Non-pigmented ciliary epithelial cell (primary cell): ENCODE measurements at regions not wholly inside any gene's neighbourhood (a gene's known extent, or its start where the extent isn't known, plus 50 kb on each side); places are given as distances from the start of the nearest gene placed in this dataset.
A peak's percentile ranks its signal among the peaks of the same experiment; 100 is the strongest.

ENCODE experiments used
- DNase-seq: peaks from one replicate; pipeline ENCODE4 v3.0.0-alpha.2; 2010; ENCODE audit warnings: low read depth

DNA sequence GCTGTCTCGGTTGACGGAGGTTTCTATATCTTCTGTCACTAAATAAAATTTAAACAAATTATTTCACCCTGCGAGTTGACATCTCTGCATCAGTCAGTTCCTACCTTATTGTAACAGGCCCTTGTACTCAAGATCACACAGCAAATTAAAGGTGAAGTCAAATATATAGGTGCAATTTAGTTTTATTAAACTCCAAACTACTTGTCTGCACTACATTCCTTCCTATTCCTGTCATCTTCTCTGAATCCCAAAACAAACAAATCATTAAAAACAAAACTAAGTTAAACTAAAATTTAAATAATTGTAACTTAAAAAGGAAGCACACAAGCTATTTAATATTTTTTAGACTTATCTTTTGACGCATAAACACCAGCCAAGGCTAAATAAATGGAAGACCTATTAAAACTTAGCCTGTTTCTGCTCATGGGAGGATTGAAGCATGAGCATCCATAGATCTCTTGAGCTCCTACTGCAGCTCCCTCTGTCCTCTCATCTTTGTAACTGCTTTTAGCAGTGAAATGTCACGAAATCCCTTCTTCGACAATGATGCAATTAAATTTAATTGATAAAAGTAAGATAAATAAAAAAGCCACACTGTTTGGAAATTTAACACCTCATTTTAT is 1152.3 kb upstream of the GJE1 start:
- DNase-seq, result no peak

DNA sequence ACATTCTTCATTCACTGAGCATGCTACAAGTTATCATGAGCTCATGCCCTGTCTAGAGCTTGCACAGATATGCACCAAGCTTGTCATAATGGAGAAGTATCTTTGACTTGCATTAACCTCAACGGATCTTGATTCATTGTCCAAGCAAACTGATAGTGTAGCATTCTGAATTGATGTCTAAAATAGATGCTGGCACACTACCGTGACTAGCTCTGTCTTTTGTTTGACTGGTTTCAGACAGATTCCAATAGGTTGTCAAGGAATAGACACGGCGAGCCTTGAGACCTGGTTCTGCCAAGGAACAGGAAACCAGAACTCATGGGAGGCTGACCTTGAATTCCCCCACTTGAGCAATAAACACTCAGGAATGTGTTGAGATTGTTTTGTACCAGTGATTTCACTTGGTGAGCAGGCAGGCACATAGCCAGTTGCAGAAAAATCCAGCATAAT is 1153.1 kb upstream of the GJE1 start:
- peak; percentile 88 for DNase-seq

DNA sequence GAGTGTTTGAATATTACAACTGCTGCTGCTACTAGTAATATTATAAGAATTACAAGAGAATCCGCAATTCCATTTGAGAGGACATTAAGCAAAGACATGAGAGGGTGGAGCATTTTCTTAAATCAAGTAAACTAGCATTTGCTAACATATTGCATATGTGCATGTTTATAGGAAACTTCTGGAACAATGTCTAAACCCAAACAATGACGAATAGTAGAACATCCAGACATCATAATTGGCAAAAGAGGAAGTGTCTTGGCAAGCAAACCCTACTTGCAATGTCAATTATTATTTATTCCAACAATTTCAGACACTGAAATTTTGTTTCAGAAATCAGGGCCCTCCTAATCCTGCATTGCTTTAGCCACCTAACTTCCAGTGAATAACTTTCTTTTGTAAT is 1155.3 kb upstream of the GJE1 start:
- no peak for DNase-seq

DNA sequence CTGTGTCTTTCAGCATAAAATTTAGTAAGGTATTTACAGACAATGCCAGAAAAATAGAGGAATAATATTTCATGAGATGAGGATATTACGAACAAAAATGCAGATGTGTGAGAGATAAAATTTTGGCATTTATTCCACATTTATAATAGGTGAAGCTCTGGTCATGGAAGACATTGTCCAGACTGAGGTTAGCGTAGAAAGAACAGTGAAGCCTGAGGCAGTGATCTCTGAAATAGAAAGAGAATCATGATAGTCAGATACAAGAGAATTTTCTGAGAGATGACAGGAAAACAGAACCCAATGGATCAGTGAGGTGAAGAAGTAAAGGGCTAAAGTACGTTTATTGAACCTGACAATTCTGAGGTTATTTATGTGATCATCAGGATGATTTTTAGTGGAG is 1155.9 kb upstream of the GJE1 start:
- no peak for DNase-seq

DNA sequence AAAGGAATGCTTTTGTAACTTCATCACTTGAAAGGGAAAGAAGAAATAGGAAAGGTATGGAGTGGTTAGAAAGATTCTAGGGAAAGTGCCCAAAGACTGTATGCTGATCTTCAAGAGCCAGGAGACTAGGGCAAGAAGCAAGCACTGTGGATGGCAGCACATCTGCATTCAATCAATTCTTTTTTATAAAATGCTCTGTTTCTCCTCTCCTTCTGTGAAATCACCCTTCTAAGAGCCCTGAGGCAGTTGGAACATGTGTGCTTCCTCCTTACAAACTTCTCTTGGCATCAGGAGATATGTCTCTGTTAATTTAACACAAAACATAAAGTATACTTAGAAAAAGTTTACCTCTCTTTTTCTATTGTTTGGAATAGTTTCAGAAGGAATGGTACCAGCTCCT is 1162.2 kb upstream of the GJE1 start:
- no peak for DNase-seq

DNA sequence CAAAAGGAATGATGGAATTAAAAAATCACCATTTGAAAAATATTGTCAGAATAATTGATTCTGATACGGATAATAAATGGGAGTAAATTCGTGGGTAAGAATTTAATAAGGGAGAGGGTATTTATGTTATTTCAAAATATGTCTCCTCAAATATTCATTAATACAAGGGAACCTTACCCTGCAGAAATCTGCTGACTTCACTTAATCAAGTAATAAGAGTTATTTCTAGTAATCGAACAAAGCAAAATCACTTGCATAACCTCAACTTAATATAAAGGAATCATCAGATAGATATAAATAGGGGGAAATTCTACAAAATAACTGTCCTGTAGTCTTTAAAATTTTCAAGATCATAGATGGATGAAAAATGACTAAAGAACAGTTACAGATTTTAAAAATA is 1164.7 kb upstream of the GJE1 start:
- DNase-seq, result no peak

DNA sequence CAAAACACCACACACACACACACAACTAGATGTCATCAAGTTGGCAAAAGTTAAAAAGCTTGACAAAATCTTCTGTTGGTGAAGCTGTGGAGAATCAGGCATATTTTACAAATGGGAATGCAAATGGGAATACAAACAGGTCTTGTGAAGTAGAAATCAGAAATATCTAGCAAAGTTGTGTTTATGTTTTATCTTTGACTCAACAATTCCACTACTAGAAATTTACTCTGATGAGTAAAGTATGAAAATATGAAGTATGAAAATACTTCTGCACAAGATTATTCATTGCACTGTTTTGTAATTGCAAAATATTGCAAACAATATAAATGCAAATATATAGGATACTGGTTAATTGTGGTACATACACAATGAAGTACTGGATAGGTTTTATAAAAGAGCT is 1166.0 kb upstream of the GJE1 start:
- DNase-seq, result no peak

DNA sequence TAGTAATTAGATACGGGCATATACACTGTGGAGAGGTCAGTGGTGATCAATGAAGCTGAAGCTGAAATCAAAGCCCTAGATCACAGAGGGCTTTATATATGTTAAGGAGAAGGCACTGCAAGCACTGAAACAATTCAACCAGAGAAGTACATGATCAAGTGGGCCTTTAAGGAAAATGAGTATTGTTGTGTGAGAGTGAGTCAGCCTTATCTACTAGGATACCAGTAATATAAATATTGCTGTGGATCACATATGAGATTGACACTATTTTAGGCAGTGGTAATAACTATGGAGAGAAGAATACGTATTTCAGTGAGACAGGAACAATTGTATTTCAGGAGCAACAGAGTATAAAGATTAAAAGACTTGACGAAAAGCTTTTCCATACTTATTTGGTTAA is 1172.2 kb upstream of the GJE1 start:
- no peak for DNase-seq

DNA sequence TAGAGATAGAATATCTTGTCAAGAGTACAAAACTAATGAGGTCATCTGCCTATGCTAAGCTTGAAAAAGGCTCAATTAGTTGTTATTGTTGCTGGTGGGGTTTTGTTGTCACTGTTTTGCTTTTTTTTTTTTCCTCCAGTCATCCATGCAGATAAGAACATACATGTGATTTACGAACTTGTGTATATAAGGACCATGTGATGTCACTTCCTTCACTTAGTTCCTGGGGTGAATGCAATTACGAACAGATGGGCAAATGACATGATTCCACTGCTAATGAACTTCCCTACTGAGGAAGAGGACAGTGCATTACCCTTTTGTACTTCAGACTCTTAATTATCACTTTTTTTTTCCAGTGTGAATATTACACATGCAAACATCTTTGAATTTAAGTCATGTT is 1175.3 kb upstream of the GJE1 start:
- no peak for DNase-seq

DNA sequence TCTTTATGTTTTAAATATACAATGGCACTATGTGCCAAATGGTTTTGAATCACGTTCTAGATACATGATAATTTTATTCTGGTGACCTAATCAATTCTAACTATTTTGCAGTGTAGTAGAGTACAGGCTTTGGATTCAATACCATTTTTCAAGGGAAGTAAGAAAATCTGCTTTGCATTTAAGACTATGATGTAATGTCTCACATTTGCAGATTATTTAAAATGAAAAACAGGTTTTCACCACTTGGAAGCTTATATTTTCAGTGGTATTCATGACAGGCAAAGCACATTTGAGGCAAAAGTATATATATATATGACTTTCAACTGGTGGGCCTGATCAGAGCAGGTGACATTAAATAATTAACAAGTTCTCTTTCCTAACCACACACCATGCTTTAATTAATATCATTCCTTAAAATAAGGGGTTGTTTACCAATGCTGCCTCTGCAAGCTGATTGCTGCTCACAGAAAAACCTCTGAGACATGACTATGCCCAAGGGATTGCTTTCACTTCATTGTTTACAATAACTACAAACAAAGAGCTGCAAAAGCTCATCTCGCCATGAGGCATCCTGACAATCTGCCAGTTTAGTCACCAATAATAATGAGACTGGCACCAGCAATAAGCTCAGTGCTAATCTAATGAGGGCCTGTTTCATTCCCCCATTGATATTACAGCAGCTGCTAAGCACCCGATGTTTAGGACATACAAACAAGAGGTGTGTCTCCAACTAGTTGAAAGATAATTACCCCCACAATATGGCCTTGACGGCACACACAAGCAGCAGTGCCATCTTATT is 1176.0 kb upstream of the GJE1 start:
- no peak for DNase-seq

DNA sequence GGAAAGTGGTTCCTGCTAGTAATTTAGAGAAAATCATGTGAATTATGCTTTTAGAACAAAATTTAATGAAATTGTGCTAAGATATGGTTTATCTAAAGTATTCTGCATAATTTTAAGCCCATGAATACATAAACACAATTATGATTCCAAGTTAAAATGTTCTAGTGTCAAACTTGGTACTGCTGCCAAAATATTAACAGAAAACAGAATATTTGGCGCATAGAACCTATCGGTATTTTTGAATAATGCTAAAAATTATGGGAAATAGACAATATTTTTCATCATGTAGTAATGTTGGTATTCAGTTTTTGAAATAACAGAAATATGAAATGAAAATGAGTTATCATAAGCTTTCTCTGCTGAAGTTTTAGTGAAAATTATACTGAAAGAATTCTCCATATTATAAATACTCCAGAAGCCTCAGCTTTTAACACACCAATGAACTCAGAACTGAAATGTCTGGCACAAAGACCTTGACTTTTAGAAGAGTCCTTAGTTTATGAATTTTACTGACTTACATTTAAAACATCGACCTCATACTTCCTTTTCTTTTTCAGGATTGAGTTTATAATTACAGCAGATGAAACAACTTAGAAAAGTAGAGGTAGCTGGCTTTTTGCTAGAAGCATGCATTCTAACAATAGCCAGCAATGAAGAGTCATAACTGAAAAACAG is 1192.3 kb upstream of the GJE1 start:
- no peak for DNase-seq

DNA sequence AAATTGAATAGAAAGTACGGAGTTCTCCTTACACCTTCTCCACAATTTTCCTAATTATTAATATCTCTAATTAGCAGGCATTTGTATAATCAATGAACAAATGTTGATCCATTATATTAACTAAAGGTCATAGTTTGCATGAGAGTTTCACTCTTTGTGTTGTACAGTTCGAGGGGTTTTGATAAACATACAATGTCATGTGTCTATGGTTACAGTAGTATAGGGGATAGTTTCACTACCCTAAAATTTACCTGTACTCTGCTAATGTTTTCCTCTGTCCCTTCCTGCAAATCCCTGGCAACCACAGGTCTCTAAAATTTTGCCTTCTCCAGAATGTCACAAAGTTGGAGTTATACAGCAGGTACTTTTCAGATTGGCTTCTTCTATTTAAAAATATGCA is 1199.8 kb upstream of the GJE1 start:
- DNase-seq, result no peak

DNA sequence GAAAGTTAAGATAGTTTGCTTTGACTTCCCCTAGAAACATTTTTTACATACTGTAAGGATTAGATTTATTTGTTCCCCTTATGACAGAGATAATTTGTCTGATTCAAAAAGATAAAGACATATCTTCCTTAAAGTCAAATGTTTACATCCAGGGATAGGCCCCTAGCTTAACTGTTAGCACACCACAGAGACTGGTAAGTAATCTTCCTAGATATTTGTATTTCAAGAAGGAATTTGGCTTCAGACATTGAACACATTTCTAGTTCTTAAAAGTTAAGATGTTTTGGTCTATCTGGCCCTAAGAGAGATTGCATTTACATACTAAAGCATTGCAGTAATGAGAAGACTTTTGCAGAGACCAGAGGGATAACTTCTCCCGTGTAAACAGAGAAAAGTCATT is 1201.1 kb upstream of the GJE1 start:
- no peak for DNase-seq

DNA sequence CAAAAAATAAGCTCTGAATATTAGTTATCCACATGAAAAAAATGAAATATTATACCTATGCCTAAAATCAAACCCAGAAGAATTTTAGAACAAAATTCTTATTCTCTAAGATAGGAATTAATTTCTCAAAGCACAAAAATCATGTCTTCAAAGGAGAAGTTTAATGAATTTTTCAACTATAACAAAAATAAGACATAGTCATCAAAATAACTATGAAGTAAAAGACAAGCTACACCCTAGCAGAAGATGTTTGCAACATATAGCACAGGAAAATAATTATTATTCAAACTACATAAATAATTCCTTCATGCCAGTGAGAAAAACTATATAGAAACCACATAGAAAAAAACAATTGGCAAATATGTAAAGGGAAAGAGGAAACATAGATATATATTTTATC is 1203.6 kb upstream of the GJE1 start:
- no peak for DNase-seq

DNA sequence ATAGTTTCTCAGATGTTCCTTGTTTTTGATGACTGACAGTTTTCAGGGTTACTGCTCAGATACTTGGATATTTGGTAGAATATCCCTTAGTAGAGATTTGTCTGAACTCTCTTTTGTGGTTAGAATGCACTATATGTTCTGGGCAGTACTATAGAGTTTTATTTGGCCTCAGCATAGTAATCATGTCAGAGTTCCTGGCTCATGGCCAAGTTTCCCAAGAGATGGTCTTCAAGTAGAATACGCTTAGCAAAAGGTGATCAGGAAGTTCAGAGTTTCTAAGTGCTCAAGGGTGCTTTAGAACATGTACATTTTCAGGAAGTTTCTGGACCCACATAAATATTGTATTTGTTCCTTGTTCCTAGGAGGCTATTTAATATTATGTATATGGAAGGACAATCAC is 1209.7 kb upstream of the GJE1 start:
- no peak for DNase-seq

DNA sequence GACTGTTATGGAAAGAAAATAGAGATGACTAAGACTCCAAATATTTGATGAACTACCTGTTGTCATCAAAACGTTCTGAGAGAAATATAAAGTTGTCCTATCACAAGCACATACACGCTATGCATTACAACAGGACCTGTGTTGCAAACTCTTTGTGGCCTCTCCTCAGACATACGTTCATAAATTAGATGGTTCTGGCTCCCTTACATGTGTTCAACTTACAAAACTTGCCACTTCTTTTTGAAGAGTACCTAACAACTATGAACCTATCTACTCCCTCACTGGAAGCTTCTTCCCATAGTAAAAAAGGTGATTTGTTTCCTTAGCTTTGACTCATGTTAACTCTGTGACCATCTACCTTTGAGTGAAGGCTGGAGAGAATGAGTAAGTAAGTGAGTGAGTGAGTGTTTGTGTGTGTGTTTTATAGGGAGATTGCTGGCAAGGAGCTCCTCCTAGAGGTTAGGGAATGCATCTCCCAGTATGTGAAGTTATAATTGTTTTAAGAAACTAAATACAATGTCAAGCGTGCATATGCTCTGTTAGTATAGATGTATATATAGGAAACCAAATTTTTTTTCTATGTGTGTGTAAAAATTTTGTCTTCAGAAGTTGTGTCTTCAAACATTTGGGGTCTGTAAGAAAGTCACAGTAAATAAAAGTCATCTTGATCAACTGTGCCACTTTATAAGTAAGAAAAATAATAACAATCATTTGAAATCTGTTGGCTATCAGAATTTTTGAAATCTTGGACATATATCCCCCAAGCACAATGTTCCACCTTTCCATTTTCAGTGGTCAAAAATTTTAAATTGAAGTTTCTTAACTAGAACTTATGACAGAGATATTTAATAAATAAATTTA is 1211.1 kb upstream of the GJE1 start:
- peak; percentile 74 for DNase-seq

DNA sequence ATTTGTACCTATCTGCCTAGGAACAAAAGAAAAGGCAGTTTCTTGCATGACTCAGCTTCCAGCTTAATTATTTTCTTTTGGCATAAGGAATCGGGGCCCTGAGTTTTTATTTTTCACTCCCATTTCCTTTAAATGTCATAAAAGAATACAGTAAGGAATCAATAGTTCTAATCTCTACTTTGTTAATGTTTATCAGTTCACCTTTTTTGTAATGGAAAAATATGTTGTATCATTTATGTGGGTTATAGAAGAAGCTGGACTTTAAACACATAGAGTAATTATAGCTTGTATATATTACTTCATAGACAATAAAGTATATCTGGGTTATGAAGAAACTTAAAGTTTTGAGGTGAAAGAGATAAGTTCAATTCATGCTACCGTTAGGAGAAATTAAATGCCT is 1214.8 kb upstream of the GJE1 start:
- DNase-seq, result no peak

DNA sequence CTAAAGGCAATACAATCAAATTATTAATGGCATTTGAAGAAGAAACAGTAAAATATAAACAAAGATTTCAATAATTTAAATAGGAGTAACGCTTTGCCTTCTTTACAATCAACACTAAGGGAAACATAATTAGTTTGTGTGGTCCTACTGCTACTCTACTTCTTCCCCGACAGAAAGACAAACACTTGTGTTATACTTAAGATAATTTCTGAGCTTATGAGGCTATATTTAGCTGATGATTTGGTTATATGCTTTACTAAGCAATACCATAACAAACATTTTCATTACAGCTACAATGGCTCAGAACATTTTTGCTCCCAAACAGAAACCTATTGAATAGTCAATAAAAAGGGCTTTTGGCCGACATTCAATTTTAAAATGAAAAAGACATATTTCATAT is 1217.2 kb upstream of the GJE1 start:
- no peak for DNase-seq

DNA sequence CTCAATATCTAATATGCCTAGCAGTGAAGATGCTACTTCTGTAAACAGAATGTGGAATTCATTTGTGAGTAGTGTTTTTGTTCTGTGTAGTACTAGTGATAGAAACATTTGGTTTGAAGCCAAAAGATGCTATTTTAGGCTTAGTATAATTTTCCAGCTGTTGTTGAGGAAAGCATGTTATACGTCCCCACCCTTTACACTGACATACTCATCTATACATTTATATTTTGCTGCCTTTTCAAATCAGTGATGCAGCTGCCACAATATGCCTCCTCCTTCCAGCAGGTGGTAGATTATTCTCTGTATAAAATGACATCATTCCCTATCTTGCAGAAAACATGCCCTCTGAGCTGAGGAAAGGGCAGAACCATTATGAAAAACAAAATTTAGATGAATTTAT is 1217.6 kb upstream of the GJE1 start:
- DNase-seq, result no peak

DNA sequence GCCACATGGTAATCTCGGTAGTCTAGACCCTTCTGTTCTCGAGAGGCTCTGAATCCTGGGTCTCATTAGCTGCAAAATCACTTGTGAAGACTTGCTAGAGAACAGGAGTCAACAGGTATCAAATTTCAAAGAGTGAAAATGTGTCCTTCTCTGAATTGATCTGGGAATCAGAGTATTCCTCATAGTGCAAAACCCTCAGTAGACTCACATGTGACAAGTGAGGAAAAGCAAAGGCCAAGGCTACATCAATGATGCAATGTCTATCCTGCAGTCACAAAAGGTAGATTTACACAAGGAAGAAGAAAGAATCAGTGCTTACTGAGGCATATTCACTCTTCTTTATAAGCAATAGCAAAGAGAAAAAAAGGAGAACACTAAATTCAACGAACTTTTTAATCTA is 1220.0 kb upstream of the GJE1 start:
- no peak for DNase-seq

DNA sequence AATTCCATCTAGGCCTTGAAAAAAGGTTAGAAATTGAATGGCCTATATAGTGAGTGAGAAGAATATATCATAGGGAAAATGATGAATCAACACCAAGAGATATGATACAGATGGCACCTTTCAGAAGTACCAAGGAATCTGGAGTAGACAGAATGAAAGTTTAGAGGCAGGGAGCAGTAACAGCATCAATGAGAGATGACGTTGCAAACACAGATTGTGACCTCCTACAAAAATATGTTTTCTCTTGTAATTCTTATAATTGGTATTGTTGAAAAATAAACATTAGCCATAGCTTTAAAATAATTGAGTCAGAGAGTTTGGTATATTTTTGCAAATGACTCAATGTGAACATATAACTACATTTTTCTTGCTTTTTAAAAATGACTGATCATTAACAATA is 1223.1 kb upstream of the GJE1 start:
- DNase-seq, result no peak

DNA sequence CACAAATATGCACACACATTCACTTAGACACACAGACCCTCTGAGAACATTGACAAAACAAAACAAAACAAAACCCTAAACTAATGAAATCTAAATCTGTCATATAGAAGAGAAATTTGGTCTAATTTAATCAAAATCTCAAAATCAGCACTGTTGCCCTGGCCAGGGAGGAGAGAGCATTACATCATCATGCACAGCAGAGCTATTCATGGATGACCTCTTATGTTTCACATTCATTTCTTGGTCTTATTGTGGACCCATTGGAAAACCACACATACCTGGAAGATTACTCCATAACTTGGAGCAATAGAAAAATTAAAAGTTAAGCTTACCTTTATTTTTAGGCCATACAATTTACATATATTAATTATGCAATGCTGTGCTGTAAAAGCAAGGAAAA is 1223.6 kb upstream of the GJE1 start:
- peak; percentile 49 for DNase-seq

DNA sequence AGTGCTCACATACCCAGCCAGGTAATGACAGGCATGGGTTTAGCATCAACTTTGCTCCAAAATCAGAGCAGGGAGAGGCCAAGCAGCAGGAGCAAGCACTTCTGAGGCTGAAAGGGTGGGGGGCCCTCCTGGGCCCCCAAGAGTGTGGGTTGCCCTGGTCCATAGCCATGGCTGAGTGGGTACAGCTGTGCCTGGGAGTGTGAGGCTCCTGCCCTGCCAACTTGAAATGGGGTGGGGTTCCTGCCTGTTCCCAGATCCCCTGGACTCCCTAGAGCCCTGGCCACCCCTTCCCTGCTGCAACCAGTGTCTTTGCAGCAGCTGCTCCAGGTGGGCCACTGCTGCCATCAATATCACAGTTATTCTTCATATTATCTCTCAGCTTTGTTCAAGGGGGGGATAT is 1224.2 kb upstream of the GJE1 start:
- no peak for DNase-seq
